Ishikawa (cell line): ENCODE measurements at regions not wholly inside any gene's neighbourhood (a gene's known extent, or its start where the extent isn't known, plus 50 kb on each side); places are given as distances from the start of the nearest gene placed in this dataset.

Source experiments
- CEBPB ChIP-seq: IDR thresholded peaks from 2 replicates; pipeline ENCODE4 v1.6.1; 2012
- CREB1 ChIP-seq: IDR thresholded peaks from 2 replicates; pipeline ENCODE4 v1.6.1; 2012; ENCODE audit warnings: low read depth
- EGR1 ChIP-seq: IDR thresholded peaks from 2 replicates; pipeline ENCODE4 v1.6.1; 2012
- EP300 ChIP-seq: IDR thresholded peaks from 2 replicates; pipeline ENCODE4 v1.6.1; 2012; ENCODE audit warnings: borderline replicate concordance
- FOXM1 ChIP-seq: IDR thresholded peaks from 2 replicates; pipeline ENCODE4 v1.6.1; 2012; ENCODE audit warnings: low read depth, borderline replicate concordance
- MAX ChIP-seq: IDR thresholded peaks from 2 replicates; pipeline ENCODE4 v1.6.1; 2012
- RAD21 ChIP-seq: IDR thresholded peaks from 2 replicates; pipeline ENCODE4 v1.6.1; 2012; ENCODE audit warnings: low read depth
- REST ChIP-seq: IDR thresholded peaks from 2 replicates; pipeline ENCODE4 v1.6.1; 2012; ENCODE audit warnings: low read depth, mild to moderate bottlenecking
- TAF1 ChIP-seq: IDR thresholded peaks from 2 replicates; pipeline ENCODE4 v1.6.1; 2012; ENCODE audit warnings: low read depth, mild to moderate bottlenecking
- YY1 ChIP-seq: IDR thresholded peaks from 2 replicates; pipeline ENCODE4 v1.6.1; 2012; ENCODE audit warnings: low read depth
- TF ChIP-seq, protein P1 (sequence below): IDR thresholded peaks from 2 replicates; pipeline ENCODE4 v1.6.1; 2012

- no peak for TF ChIP-seq EP300
- TF ChIP-seq YY1 = no peak
- no peak for TF ChIP-seq EGR1
- TF ChIP-seq TAF1 = no peak
- TF ChIP-seq, protein P1, sequence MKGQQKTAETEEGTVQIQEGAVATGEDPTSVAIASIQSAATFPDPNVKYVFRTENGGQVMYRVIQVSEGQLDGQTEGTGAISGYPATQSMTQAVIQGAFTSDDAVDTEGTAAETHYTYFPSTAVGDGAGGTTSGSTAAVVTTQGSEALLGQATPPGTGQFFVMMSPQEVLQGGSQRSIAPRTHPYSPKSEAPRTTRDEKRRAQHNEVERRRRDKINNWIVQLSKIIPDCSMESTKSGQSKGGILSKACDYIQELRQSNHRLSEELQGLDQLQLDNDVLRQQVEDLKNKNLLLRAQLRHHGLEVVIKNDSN = no peak
- no peak for TF ChIP-seq RAD21
- no peak for TF ChIP-seq CREB1
- TF ChIP-seq FOXM1 = no peak
- no peak for TF ChIP-seq MAX
- TF ChIP-seq REST = no peak
- TF ChIP-seq CEBPB = no peak
These were observed 75.0 kb upstream of the SORBS2 start for GRCh38 chr4:185886832-185887524.
